Ovary (tissue), 7 donors: ENCODE measurements at regions not wholly inside any gene's neighbourhood (a gene's known extent, or its start where the extent isn't known, plus 50 kb on each side); places are given as distances from the start of the nearest gene placed in this dataset.
"Not testable (repeated sequence)": the region's sequence is repeated elsewhere in the genome, so short reads cannot be mapped to it uniquely, and the experiment has no call there.

Experiments
- DNase-seq, 5 donors: peaks; one replicate each; pipeline ENCODE4 v3.0.0-alpha.2; 2019 to 2020
- H3K27ac ChIP-seq, 2 donors: fragments of 200-600 bp; one replicate each; pipeline versions ENCODE4 v1.5.1 to v1.8.0; 2019 to 2022
- H3K27me3 ChIP-seq: fragments of 200-600 bp; one replicate; pipeline ENCODE4 v1.8.0; 2022
- H3K36me3 ChIP-seq: fragments of 200-600 bp; sonication (generic); one replicate; pipeline ENCODE4 v1.5.1; 2019
- H3K4me1 ChIP-seq: one replicate; pipeline ENCODE4 v1.8.1; 2013; ENCODE audit warnings: mild to moderate bottlenecking, moderate library complexity; ENCODE audit not compliant: insufficient read depth
- H3K4me3 ChIP-seq: fragments of 200-600 bp; sonication (generic); one replicate; pipeline ENCODE4 v1.5.1; 2017
- H3K9me3 ChIP-seq, 2 donors: fragments of 200-600 bp in 1 of 2; sonication (generic) in 1 of 2; one replicate each; pipeline versions ENCODE4 v1.5.1 to v1.8.1; 2013 to 2019; ENCODE audit warnings: mild to moderate bottlenecking in 1 of 2, moderate library complexity in 1 of 2
- CTCF ChIP-seq, 3 donors: fragments of 450-650 bp in 2 of 3; fragments of 200-600 bp in 1 of 3; IDR thresholded peaks; one replicate each; pipeline versions ENCODE4 v1.5.1 to v1.8.0; 2016 to 2022; ENCODE audit warnings: antibody characterized with exemption in 3 of 3, mild to moderate bottlenecking in 1 of 3
- EP300 ChIP-seq: sonication (generic); formaldehyde crosslinking; IDR thresholded peaks from one replicate; pipeline ENCODE4 v1.6.1; 2017; ENCODE audit warnings: antibody characterized with exemption
- POLR2A ChIP-seq: fragments of 450-650 bp; IDR thresholded peaks from one replicate; pipeline ENCODE4 v1.6.1; 2017; ENCODE audit warnings: antibody characterized with exemption, mild to moderate bottlenecking, moderate library complexity
- WGBS, 3 donors: extraction: QIAGEN DNeasy Blood & Tissue Kit in 1 of 3; methylation state at CpG; one replicate each; pipeline versions ENCODE4 v1.1.5 to v1.1.7; 2013 to 2017; 5-methylcytosine and 5-hydroxymethylcytosine counted together
- intact Hi-C, 4 donors: fragments of 100-400 bp; cut with DNase I; formaldehyde crosslinking; loops; one replicate each; pipeline versions ENCODE4 v1.11.0 to v1.15.1; 2022 to 2023
- donor health status: DM: no; HTN: no; CAD: no; lungs with moderate emphysema.
- donor health status: DM: no; HTN: no; CAD: no.
- donor health status: Bipolar disorder and iron deficiency.
- donor health status: DM: no; HTN: no; CAD: no.
- donor health status: DM: yes; HTN: yes; CAD: no.

- 92 to 94% (median 94%) methylated on average over 4 of the region's 4 CpGs for WGBS, 3 donors
- H3K27ac ChIP-seq: no peak overlapping the region
- H3K4me1 ChIP-seq: no peaks in the 10 kb centered on the region
- no peak for TF ChIP-seq CTCF (IDR thresholded peaks at IDR 0.05)
- no peak for TF ChIP-seq EP300
- no peak for TF ChIP-seq POLR2A
- H3K9me3 ChIP-seq: no peaks in the 10 kb centered on the region
- no peak overlapping the region for H3K4me3 ChIP-seq
- no peaks in the 10 kb centered on the region for H3K27me3 ChIP-seq
- intact Hi-C loops: no loop called here
- no peak for DNase-seq
- no peaks in the 10 kb centered on the region for H3K36me3 ChIP-seq
Observed at GRCh38 chr5:125673359-125673950, 749.8 kb upstream of the GRAMD2B start.

GRCh38 chr5:125679522-125679921 is 743.7 kb upstream of the GRAMD2B start:
- no peaks in the 10 kb centered on the region for H3K4me1 ChIP-seq
- H3K36me3 ChIP-seq: no peaks in the 10 kb centered on the region
- DNase-seq: no peak
- no peak overlapping the region for H3K4me3 ChIP-seq
- TF ChIP-seq EP300 (no peak), CTCF (IDR thresholded peaks at IDR 0.05) (no peak), POLR2A (no peak)
- no peaks in the 10 kb centered on the region for H3K9me3 ChIP-seq
- WGBS, 3 donors: 92 to 100% (median 97%) methylated on average over 1 of the region's 1 CpG
- peaks cover 2% of the 10 kb centered on the region for H3K27me3 ChIP-seq
- H3K27ac ChIP-seq: no peak overlapping the region
- intact Hi-C loops: no loop called here

- TF ChIP-seq POLR2A (no peak), EP300 (no peak), CTCF (IDR thresholded peaks at IDR 0.05) (no peak)
- H3K36me3 ChIP-seq: no peaks in the 10 kb centered on the region
- no peak overlapping the region for H3K27ac ChIP-seq
- no peak overlapping the region for H3K4me3 ChIP-seq
- H3K27me3 ChIP-seq: peaks cover 2% of the 10 kb centered on the region
- intact Hi-C loops: no loop called here
- no peak for DNase-seq
- H3K9me3 ChIP-seq: no peaks in the 10 kb centered on the region
- H3K4me1 ChIP-seq: no peaks in the 10 kb centered on the region
Observed at GRCh38 chr5:125683669-125684068, 739.5 kb upstream of the GRAMD2B start.

- intact Hi-C loops: no loop called here
- Histone ChIP-seq H3K9me3 (no peaks in the 10 kb centered on the region), H3K4me3 (no peak overlapping the region), H3K27me3 (peaks cover 2% of the 10 kb centered on the region), H3K27ac (no peak overlapping the region), H3K36me3 (no peaks in the 10 kb centered on the region), H3K4me1 (no peaks in the 10 kb centered on the region)
- TF ChIP-seq CTCF (IDR thresholded peaks at IDR 0.05) (no peak), POLR2A (no peak), EP300 (no peak)
- DNase-seq: no peak
Observed at GRCh38 chr5:125685771-125686170, 737.4 kb upstream of the GRAMD2B start.

GRCh38 chr5:125691738-125692530 is 731.3 kb upstream of the GRAMD2B start:
- H3K4me3 ChIP-seq, H3K27ac ChIP-seq, DNase-seq, H3K36me3 ChIP-seq, H3K9me3 ChIP-seq, H3K4me1 ChIP-seq, H3K27me3 ChIP-seq, intact Hi-C loops: not testable (repeated sequence)
- WGBS, 3 donors: 93 to 99% (median 96%) methylated on average over 7 of the region's 7 CpGs
